Tibial nerve (tissue), 4 donors: ENCODE measurements at regions not wholly inside any gene's neighbourhood (a gene's known extent, or its start where the extent isn't known, plus 50 kb on each side); places are given as distances from the start of the nearest gene placed in this dataset.

ENCODE experiments used
- DNase-seq, 2 donors: peaks; one replicate each; pipeline ENCODE4 v3.0.0-alpha.2; 2019; ENCODE audit warnings: low spot score in 2 of 2
- H3K27ac ChIP-seq, 4 donors: fragments of 200-600 bp; sonication (generic) in 3 of 4; one replicate each; pipeline ENCODE4 v1.5.1; 2017 to 2019; ENCODE audit warnings: mild to moderate bottlenecking in 1 of 4
- H3K27me3 ChIP-seq, 2 donors: fragments of 200-600 bp; sonication (generic) in 1 of 2; one replicate each; pipeline versions ENCODE4 v1.5.1 to v1.6.0; 2017 to 2019
- H3K36me3 ChIP-seq, 3 donors: fragments of 200-600 bp; sonication (generic); one replicate each; pipeline ENCODE4 v1.5.1; 2018 to 2019
- H3K4me1 ChIP-seq, 4 donors: fragments of 200-600 bp; sonication (generic) in 3 of 4; one replicate each; pipeline ENCODE4 v1.5.1; 2017 to 2019
- H3K4me3 ChIP-seq, 4 donors: fragments of 200-600 bp; sonication (generic) in 3 of 4; one replicate each; pipeline ENCODE4 v1.5.1; 2017 to 2019; ENCODE audit warnings: mild to moderate bottlenecking in 1 of 4, moderate library complexity in 1 of 4
- H3K9me3 ChIP-seq, 4 donors: fragments of 200-600 bp; sonication (generic) in 3 of 4; one replicate each; pipeline ENCODE4 v1.5.1; 2017 to 2019
- CTCF ChIP-seq, 5 experiments: fragments of 200-600 bp in 3 of 5; fragments of 450-650 bp in 2 of 5; sonication (generic) in 3 of 5; IDR thresholded peaks; one replicate each; pipeline ENCODE4 v1.5.1; 2016 to 2019; ENCODE audit warnings: antibody characterized with exemption in 5 of 5, mild to moderate bottlenecking in 3 of 5, moderate library complexity in 2 of 5
- EP300 ChIP-seq, 2 donors: sonication (generic); formaldehyde crosslinking; IDR thresholded peaks; one replicate each; pipeline ENCODE4 v1.6.1; 2017; ENCODE audit warnings: antibody characterized with exemption in 2 of 2, mild to moderate bottlenecking in 1 of 2
- POLR2A ChIP-seq, 2 donors: fragments of 450-650 bp; IDR thresholded peaks; one replicate each; pipeline ENCODE4 v1.6.1; 2017; ENCODE audit warnings: antibody characterized with exemption in 2 of 2, mild to moderate bottlenecking in 2 of 2, moderate library complexity in 2 of 2
- WGBS, 2 donors: methylation state at CpG; one replicate each; pipeline ENCODE4 v1.1.5; 2018; 5-methylcytosine and 5-hydroxymethylcytosine counted together

GRCh38 chr4:132384709-132385108 is 764.4 kb upstream of the PCDH10 start:
- H3K4me3 ChIP-seq, result no peak overlapping the region
- TF ChIP-seq EP300 (IDR thresholded peaks at IDR 0.05) (no peak), POLR2A (IDR thresholded peaks at IDR 0.05) (no peak), CTCF (IDR thresholded peaks at IDR 0.05) (no peak)
- no peaks in the 10 kb centered on the region for H3K9me3 ChIP-seq
- 64 to 67% methylated on average over 2 of the region's 2 CpGs for WGBS, 2 donors
- no peaks in the 10 kb centered on the region for H3K27me3 ChIP-seq
- H3K36me3 ChIP-seq, result no peaks in the 10 kb centered on the region
- no peak for DNase-seq
- H3K27ac ChIP-seq, result no peak overlapping the region
- H3K4me1 ChIP-seq, result no peaks in the 10 kb centered on the region

GRCh38 chr4:132386130-132386529 is 763.0 kb upstream of the PCDH10 start:
- Histone ChIP-seq H3K4me3 (no peak overlapping the region), H3K4me1 (no peaks in the 10 kb centered on the region), H3K27me3 (no peaks in the 10 kb centered on the region), H3K36me3 (no peaks in the 10 kb centered on the region), H3K27ac (no peak overlapping the region), H3K9me3 (no peaks in the 10 kb centered on the region)
- WGBS, 2 donors, result 94% methylated on average over 3 of the region's 3 CpGs
- TF ChIP-seq POLR2A (IDR thresholded peaks at IDR 0.05) (no peak), EP300 (IDR thresholded peaks at IDR 0.05) (no peak), CTCF (IDR thresholded peaks at IDR 0.05) (no peak)
- no peak for DNase-seq

GRCh38 chr4:132387060-132387459 is 762.0 kb upstream of the PCDH10 start:
- H3K9me3 ChIP-seq, result no peaks in the 10 kb centered on the region
- H3K4me3 ChIP-seq, result no peak overlapping the region
- no peak overlapping the region for H3K27ac ChIP-seq
- no peaks in the 10 kb centered on the region for H3K36me3 ChIP-seq
- 81 to 87% methylated on average over 1 of the region's 1 CpG for WGBS, 2 donors
- TF ChIP-seq CTCF (IDR thresholded peaks at IDR 0.05) (no peak), POLR2A (IDR thresholded peaks at IDR 0.05) (no peak), EP300 (IDR thresholded peaks at IDR 0.05) (no peak)
- H3K4me1 ChIP-seq, result no peaks in the 10 kb centered on the region
- H3K27me3 ChIP-seq, result no peaks in the 10 kb centered on the region
- no peak for DNase-seq

- H3K9me3 ChIP-seq, result no peaks in the 10 kb centered on the region
- no peak for DNase-seq
- no peaks in the 10 kb centered on the region for H3K36me3 ChIP-seq
- H3K27me3 ChIP-seq, result no peaks in the 10 kb centered on the region
- H3K27ac ChIP-seq, result no peak overlapping the region
- H3K4me1 ChIP-seq, result peaks cover 0 to 9% (median 0%) of the 10 kb centered on the region in 4 donors
- TF ChIP-seq EP300 (IDR thresholded peaks at IDR 0.05), result no peak
- TF ChIP-seq POLR2A (IDR thresholded peaks at IDR 0.05), result no peak
- no peak for TF ChIP-seq CTCF (IDR thresholded peaks at IDR 0.05)
- no peak overlapping the region for H3K4me3 ChIP-seq
- 20 to 23% methylated on average over 1 of the region's 1 CpG for WGBS, 2 donors
Observed at GRCh38 chr4:132395561-132395960, 753.5 kb upstream of the PCDH10 start.

GRCh38 chr4:132396636-132397035 is 752.5 kb upstream of the PCDH10 start:
- no peaks in the 10 kb centered on the region for H3K27me3 ChIP-seq
- no peak for DNase-seq
- TF ChIP-seq EP300 (IDR thresholded peaks at IDR 0.05) (no peak), CTCF (IDR thresholded peaks at IDR 0.05) (no peak), POLR2A (IDR thresholded peaks at IDR 0.05) (no peak)
- 56 to 63% methylated on average over 1 of the region's 1 CpG for WGBS, 2 donors
- H3K27ac ChIP-seq, result no peak overlapping the region
- no peak overlapping the region for H3K4me3 ChIP-seq
- peaks cover 0 to 9% (median 0%) of the 10 kb centered on the region in 4 donors for H3K4me1 ChIP-seq
- no peaks in the 10 kb centered on the region for H3K9me3 ChIP-seq
- no peaks in the 10 kb centered on the region for H3K36me3 ChIP-seq
